Stimulated activated naive CD8-positive, alpha-beta T cell treated with anti-CD3 and anti-CD28 coated beads, Interleukin-15, Interleukin-2, amounts not matched to agents 100 U/mL and 50 U/mL, for 24 hours (primary cell): ENCODE measurements at regions not wholly inside any gene's neighbourhood (a gene's known extent, or its start where the extent isn't known, plus 50 kb on each side); places are given as distances from the start of the nearest gene placed in this dataset.
"Not testable (repeated sequence)": the region's sequence is repeated elsewhere in the genome, so short reads cannot be mapped to it uniquely, and the experiment has no call there.

Experiments used
- ATAC-seq: fragments of 150-1000 bp; cut with Tn5 transposase; one replicate; pipeline ENCODE4 v1.10.0; 2021
- DNase-seq: peaks from one replicate; pipeline ENCODE4 v3.0.0; 2021

GRCh38 chr4:177185579-177185978, 124.1 kb upstream of the NEIL3 start:
- peak; percentile 40 for ATAC-seq

GRCh38 chr4:177187371-177187770, 122.3 kb upstream of the NEIL3 start:
- ATAC-seq, result no peak
- DNase-seq, result no peak

More at GRCh38 chr4:177185579-177185978, 124.1 kb upstream of the NEIL3 start:
- no peak for DNase-seq

DNA sequence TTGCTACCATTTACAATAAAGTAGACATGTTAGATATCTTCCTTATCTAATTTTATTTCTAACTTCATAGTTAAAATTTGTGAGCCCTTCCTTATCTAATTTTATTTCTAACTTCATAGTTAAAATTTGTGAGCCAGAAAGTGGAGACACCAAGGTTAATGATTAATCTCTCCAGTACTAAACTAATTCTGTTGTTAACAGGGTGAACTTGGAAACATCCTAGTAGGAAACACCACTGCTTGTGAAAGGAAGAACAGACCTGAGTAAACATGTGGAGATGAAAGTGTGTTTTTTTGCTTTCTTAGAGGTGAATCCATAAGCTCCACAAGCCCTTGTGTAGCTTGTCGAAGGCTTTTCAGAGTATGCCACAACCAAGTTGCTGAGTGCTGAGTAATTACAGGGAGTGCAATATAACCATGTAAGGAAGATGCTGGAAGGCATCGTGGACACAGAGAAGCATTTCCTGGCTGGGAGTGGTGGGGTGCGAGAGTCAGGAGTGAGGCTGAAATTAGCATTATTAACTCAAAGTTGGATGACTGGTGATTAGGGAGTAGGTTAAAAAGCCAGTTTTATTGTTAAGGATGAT, 118.6 kb upstream of the NEIL3 start:
- DNase-seq, result no peak
- no peak for ATAC-seq

GRCh38 chr4:177191586-177191985, 118.1 kb upstream of the NEIL3 start:
- DNase-seq, result no peak
- no peak for ATAC-seq

- ATAC-seq (no peak), DNase-seq (no peak)
Measured at GRCh38 chr4:177191991-177192390, 117.7 kb upstream of the NEIL3 start.

DNA sequence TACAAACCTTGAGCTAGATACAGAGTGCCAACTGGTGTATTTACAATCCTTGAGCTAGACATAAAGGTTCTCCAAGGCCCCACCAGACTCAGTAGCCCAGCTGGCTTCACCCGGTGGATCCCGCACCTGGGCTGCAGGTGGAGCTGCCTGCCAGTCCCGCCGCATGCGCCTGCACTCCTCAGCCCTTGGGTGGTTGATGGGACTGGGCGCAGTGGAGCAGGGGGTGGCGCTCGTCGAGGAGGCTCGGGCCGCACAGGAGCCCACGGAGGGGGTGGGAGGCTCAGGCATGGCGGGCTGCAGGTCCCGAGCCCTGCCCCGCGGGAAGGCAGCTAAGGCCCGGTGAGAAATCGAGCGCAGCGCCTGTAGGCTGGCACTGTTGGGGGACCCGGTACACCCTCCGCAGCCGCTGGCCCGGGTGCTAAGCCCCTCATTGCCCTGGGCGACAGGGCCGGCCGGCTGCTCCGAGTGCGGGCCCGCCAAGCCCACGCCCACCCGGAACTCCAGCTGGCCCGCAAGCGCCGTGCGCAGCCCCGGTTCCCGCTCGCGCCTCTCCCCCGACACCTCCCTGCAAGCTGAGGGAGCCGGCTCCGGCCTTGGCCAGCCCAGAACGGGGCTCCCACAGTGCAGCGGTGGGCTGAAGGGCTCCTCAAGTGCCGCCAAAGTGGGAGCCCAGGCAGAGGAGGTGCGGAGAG, 116.5 kb upstream of the NEIL3 start:
- not testable (repeated sequence) for DNase-seq, ATAC-seq

DNA sequence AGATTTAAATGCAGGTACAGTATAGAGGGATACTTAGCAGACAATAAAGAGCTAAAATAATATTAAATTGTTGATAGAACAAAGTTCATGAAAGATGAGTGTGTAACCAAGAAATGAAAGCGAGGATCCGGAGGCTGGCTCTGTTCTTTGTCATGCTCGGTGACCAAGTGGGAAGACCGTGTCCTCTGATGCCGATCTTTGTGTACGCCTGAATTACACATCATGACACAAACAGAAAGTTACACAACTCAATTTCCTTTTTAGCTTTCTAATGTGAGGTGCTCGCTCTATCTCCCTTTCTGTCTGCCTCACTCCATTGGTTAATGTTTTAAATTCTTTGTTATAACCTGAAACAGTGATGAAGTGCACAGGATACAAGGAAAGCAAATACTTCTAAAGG, 114.8 kb upstream of the NEIL3 start:
- DNase-seq, result no peak

DNA sequence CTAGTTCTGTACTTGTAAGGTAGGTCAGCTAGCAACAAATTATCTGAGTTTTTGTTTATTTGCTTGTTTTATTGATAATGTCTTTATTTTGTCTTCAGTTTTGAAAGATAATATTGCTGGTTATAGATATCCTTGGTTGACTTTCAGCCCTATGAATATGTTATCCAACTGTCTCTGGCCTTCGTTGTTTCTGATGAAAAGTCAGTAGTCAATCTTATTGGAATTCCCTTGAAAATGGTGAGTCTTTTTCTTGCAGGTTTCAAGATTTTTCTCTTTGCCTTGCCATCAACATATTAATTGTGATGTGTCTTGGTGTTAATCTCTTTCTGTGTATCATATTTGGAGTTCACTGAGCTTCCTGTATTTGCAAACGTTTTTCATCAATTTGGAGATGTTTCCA, 113.1 kb upstream of the NEIL3 start:
- ATAC-seq (no peak), DNase-seq (no peak)

More for the DNA sequence above, 114.8 kb upstream of the NEIL3 start:
- ATAC-seq, result no peak

DNA sequence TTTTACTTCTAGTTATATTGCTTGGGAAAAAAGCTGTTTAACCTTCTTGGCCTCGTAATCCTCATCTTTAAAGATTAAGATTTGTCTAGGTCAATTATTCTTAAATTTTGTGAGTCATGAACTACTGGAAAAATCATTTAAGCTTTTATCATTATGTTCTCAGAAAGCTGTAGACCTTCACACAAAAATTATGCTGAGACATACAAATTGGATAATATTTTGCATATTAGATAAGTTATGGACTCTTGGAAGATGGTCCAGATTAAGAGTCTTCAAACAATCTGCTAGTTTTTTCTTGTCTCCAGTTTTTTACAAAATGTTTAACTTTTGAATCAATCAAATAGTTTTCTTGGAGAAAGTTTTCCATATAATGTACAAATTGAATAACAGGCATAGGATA, 108.1 kb upstream of the NEIL3 start:
- no peak for ATAC-seq

DNA sequence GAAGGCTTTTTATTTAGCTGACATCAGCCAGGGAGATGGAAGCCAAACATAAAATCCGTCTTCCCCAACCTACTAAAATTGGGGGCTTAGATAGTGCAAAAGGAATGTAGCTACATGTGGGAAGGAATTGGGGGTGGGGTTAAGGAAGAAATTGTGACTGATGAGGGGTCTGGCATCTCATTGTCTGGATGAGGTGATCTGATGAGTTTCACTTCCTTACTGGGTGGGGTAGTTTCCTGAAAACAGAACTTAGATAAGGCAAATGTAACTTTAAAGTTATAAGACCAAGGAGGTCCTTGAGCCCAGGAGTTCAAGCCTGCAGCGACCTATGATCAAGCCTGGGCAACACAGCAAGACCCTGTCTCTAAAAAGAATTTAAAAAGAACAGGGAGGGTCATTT, 105.5 kb upstream of the NEIL3 start:
- no peak for ATAC-seq

More for the DNA sequence above, 108.1 kb upstream of the NEIL3 start:
- no peak for DNase-seq

GRCh38 chr4:177214935-177215334, 94.7 kb upstream of the NEIL3 start:
- DNase-seq, result peak; percentile 33
- ATAC-seq, result peak; percentile 72

More for the DNA sequence above, 105.5 kb upstream of the NEIL3 start:
- DNase-seq, result no peak

- no peak for DNase-seq
- ATAC-seq, result no peak
Measured at GRCh38 chr4:177220376-177220775, 89.3 kb upstream of the NEIL3 start.

DNA sequence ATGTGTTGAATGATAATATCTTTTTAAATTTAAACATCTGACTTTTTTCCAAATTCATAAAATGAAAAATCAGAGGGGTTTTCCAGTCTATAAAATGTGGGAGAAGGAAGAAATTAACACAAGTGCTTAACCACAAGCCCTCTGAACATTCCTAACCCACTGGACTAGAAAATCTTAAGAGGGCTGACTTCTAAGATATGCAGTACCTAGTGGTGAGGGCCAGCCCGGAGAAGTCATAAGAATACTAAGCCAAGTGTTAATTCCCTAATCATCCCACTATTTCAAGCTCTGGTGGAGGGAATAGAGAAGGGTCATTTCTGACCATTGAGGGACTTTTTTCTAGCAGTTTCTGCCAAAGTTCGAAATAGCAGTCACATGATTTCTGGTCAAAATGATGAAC, 86.9 kb upstream of the NEIL3 start:
- ATAC-seq, result no peak
- no peak for DNase-seq

- no peak for DNase-seq
- ATAC-seq, result no peak
Measured at GRCh38 chr4:177225605-177226004, 84.1 kb upstream of the NEIL3 start.

DNA sequence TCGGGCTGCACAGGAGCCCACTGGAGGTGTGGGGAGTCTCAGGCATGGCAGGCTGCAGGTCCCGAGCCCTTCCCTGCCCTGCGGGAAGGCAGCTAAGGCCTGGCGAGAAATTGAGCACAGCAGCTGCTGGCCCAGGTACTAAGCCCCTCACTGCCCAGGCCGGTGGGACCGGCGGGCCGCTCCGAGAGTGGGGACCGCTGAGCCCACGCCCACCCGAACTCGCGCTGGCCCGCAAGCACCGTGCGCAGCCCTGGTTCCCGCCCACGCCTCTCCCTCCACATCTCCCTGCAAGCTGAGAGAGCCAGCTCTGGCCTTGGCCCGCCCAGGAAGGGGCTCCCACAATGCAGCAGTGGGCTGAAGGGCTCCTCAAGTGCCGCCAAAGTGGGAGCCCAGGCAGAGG, 82.0 kb upstream of the NEIL3 start:
- no peak for ATAC-seq
- DNase-seq, result no peak

- DNase-seq, result no peak
- no peak for ATAC-seq
Measured at GRCh38 chr4:177228599-177228998, 81.1 kb upstream of the NEIL3 start.

GRCh38 chr4:177229331-177229730, 80.3 kb upstream of the NEIL3 start:
- DNase-seq, result no peak

DNA sequence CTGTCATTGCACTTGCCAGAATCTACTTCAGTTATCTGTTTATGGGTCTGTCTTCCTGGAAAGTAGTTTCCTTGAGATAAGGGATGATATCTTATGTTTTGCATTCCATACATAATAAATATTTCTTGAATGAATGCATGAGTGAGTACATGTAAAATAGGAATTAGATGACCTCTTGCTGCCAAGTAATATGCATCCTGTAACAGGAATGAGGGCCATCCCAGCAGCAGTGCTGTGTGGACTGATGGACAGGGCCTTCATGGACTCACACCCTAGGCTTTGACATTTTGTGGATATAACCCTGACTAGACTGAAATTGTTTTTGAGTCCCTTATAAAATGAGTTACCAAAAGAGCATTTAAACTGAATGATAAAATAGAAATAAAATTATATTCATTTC, 77.2 kb upstream of the NEIL3 start:
- ATAC-seq (no peak), DNase-seq (no peak)

More at GRCh38 chr4:177229331-177229730, 80.3 kb upstream of the NEIL3 start:
- ATAC-seq, result no peak

- ATAC-seq (no peak), DNase-seq (no peak)
Measured at GRCh38 chr4:177235026-177235425, 74.6 kb upstream of the NEIL3 start.

DNA sequence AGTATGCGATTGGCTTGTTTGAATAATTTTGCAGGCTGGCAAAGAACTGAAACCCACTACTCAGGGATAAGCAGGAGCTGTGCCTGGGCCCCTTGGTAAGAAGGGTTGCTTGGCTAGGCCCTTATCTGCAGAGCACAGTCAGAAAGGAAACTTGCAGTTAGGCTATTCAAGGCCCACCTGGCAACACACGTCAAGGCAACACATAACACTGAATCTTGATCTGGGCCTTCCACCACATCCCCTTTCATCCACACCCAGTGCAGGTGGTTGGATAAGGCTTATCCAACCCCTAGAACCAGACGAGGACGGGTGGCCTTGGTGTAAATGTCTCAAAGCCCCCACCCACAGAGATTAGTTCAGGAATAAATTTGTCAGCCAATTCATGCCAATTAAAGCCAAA, 72.8 kb upstream of the NEIL3 start:
- ATAC-seq, result no peak
- no peak for DNase-seq

- no peak for ATAC-seq
- DNase-seq, result no peak
Measured at GRCh38 chr4:177237291-177237690, 72.4 kb upstream of the NEIL3 start.

GRCh38 chr4:177239477-177239876, 70.2 kb upstream of the NEIL3 start:
- DNase-seq, result no peak
- ATAC-seq, result no peak

DNA sequence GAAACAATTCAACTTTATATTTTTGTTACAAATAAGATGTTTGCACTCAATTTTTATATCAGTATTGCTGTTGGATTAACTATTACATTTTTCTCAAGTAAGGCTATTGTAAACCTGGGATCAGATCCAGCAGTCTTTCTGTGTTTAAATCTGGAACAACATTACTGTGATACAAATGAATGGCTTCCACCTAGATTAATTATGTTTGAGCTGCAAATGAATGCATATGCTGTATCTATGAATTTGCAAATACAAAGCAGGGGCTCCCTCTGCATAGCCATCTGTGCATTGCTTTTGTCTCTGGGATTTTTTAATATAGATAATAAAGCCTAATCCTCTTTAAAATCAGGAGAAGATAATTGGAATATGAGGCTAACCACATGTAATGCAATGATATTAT, 69.8 kb upstream of the NEIL3 start:
- ATAC-seq (no peak), DNase-seq (no peak)

- ATAC-seq, result no peak
- DNase-seq, result no peak
Measured at GRCh38 chr4:177242651-177243286, 66.9 kb upstream of the NEIL3 start.
